ENCODE measurements at regions not wholly inside any gene's neighbourhood (a gene's known extent, or its start where the extent isn't known, plus 50 kb on each side); places are given as distances from the start of the nearest gene placed in this dataset. TPM values are rescaled to one million over a fixed set of nuclear protein-coding genes. Genes with fewer than 3 reads are reported as not detected.

DNA sequence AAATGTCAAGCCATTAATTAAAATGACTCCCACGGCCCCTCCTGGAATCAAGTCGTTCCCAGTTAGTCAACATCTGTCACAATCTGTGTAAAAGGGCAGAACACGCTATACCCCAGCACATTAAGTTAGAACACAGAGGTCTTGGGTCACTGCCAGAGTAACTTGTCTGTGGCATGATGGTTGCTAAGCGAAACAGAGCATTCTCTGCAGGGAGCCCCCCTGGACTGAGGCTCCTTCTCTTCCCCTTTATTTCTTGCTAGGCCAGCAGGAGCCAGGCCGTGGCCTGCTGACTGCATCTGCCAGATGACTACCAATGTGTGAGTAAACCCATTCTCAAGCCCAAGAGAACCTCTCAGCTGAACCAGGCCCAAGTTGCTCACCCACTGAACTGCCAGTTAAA is 51.9 kb upstream of the ZBED3 start:
- POLR2A ChIA-PET = no interaction called here
- Histone ChIP-seq H3K36me3 (ENCODE audit: control insufficient read depth, insufficient read depth, low read length) (no peaks in the 10 kb centered on the region), H3K4me3 (ENCODE audit: low read depth, low read length) (no peak overlapping the region), H3K27me3 (ENCODE audit: control insufficient read depth, insufficient read depth, low read length) (peaks cover 23% of the 10 kb centered on the region)
- CTCF ChIA-PET = no interaction called here
- TF ChIP-seq, protein P1, sequence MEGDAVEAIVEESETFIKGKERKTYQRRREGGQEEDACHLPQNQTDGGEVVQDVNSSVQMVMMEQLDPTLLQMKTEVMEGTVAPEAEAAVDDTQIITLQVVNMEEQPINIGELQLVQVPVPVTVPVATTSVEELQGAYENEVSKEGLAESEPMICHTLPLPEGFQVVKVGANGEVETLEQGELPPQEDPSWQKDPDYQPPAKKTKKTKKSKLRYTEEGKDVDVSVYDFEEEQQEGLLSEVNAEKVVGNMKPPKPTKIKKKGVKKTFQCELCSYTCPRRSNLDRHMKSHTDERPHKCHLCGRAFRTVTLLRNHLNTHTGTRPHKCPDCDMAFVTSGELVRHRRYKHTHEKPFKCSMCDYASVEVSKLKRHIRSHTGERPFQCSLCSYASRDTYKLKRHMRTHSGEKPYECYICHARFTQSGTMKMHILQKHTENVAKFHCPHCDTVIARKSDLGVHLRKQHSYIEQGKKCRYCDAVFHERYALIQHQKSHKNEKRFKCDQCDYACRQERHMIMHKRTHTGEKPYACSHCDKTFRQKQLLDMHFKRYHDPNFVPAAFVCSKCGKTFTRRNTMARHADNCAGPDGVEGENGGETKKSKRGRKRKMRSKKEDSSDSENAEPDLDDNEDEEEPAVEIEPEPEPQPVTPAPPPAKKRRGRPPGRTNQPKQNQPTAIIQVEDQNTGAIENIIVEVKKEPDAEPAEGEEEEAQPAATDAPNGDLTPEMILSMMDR (IDR thresholded peaks at IDR 0.05; ENCODE audit: insufficient read depth, low read depth, low read length) = no peak
- no peak for DNase-seq (ENCODE audit: low read depth)

Small RNAs in the stretch of these regions (small RNA-seq; reads per million reads assigned to genes)
- not detected for gene HMGB1P35 (ENCODE audit: insufficient read length, low read depth, low replicate concordance)

All from BJ (cell line).